Kidney (tissue), 13 donors: ENCODE measurements at regions not wholly inside any gene's neighbourhood (a gene's known extent, or its start where the extent isn't known, plus 50 kb on each side); places are given as distances from the start of the nearest gene placed in this dataset.

Experiments used
- DNase-seq, 5 donors: peaks; one replicate each; pipeline ENCODE4 v3.0.0-alpha.2; 2013 to 2020
- FAIRE-seq: peaks from 2 replicates; lab custom pipeline; 2012; peaks lifted over from hg19 to GRCh38; lab: Jason Lieb, UNC
- H3K27ac ChIP-seq, 2 donors: one replicate each; pipeline ENCODE4 v1.7.0; 2013; ENCODE audit warnings: low read depth in 2 of 2, low read length in 2 of 2, inconsistent platforms in 1 of 2
- H3K27me3 ChIP-seq: one replicate; pipeline ENCODE4 v1.7.1; 2013; ENCODE audit warnings: low read length, inconsistent platforms; ENCODE audit not compliant: control insufficient read depth, insufficient read depth
- H3K36me3 ChIP-seq, 3 donors: one replicate each; pipeline versions ENCODE4 v1.7.0 to v1.7.1; 2013; ENCODE audit warnings: low read length in 3 of 3, control low read depth in 1 of 3, inconsistent platforms in 1 of 3; ENCODE audit not compliant: insufficient read depth in 3 of 3, control insufficient read depth in 2 of 3
- H3K4me1 ChIP-seq, 3 donors: one replicate each; pipeline versions ENCODE4 v1.7.0 to v1.7.1; 2013; ENCODE audit warnings: low read length in 3 of 3, inconsistent platforms in 1 of 3, low read depth in 1 of 3; ENCODE audit not compliant: control insufficient read depth in 2 of 3, insufficient read depth in 2 of 3
- H3K4me3 ChIP-seq, 3 donors: one replicate each; pipeline versions ENCODE4 v1.7.0 to v1.8.1; 2013; ENCODE audit warnings: low read length in 3 of 3, control low read depth in 1 of 3, inconsistent platforms in 1 of 3
- H3K9ac ChIP-seq, 3 donors: one replicate each; pipeline versions ENCODE4 v1.7.0 to v1.7.1; 2013; ENCODE audit warnings: low read length in 3 of 3, control low read depth in 1 of 3, inconsistent platforms in 1 of 3
- H3K9me3 ChIP-seq, 3 donors: one replicate each; pipeline versions ENCODE4 v1.7.0 to v1.7.1; 2013; ENCODE audit warnings: low read length in 3 of 3, control low read depth in 1 of 3, inconsistent platforms in 1 of 3; ENCODE audit not compliant: control insufficient read depth in 2 of 3, insufficient read depth in 1 of 3
- intact Hi-C: fragments of 100-400 bp; cut with DNase I; formaldehyde crosslinking; loops from one replicate; pipeline ENCODE4 v1.11.1; 2022
- TF ChIP-seq, protein P1 (sequence below): IDR thresholded peaks from 3 replicates; pipeline ENCODE4 v1.5.1; 2012; ENCODE audit warnings: mild to moderate bottlenecking, moderate library complexity, borderline replicate concordance; ENCODE audit not compliant: insufficient read depth; ENCODE audit errors: extremely low read depth
- donor health status: control.
- donor health status: control.
- donor health status: control.
- donor health status: control.
- donor health status: control.
- donor health status: DM: yes; HTN: yes; CAD: no.
- donor health status: Normal renal cell carcinoma (clear cell type).

GRCh38 chr7:24025094-24025493 is 258.9 kb upstream of the NPY start:
- Histone ChIP-seq H3K4me3 (no peak overlapping the region), H3K9me3 (peaks cover 0 to 2% (median 0%) of the 10 kb centered on the region in 3 donors), H3K27me3 (no peaks in the 10 kb centered on the region), H3K27ac (no peak overlapping the region), H3K36me3 (no peaks in the 10 kb centered on the region), H3K9ac (no peak overlapping the region), H3K4me1 (no peaks in the 10 kb centered on the region)
- intact Hi-C loops = no loop called here
- FAIRE-seq = no peak
- TF ChIP-seq, protein P1, sequence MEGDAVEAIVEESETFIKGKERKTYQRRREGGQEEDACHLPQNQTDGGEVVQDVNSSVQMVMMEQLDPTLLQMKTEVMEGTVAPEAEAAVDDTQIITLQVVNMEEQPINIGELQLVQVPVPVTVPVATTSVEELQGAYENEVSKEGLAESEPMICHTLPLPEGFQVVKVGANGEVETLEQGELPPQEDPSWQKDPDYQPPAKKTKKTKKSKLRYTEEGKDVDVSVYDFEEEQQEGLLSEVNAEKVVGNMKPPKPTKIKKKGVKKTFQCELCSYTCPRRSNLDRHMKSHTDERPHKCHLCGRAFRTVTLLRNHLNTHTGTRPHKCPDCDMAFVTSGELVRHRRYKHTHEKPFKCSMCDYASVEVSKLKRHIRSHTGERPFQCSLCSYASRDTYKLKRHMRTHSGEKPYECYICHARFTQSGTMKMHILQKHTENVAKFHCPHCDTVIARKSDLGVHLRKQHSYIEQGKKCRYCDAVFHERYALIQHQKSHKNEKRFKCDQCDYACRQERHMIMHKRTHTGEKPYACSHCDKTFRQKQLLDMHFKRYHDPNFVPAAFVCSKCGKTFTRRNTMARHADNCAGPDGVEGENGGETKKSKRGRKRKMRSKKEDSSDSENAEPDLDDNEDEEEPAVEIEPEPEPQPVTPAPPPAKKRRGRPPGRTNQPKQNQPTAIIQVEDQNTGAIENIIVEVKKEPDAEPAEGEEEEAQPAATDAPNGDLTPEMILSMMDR = no peak
- no peak for DNase-seq

DNA sequence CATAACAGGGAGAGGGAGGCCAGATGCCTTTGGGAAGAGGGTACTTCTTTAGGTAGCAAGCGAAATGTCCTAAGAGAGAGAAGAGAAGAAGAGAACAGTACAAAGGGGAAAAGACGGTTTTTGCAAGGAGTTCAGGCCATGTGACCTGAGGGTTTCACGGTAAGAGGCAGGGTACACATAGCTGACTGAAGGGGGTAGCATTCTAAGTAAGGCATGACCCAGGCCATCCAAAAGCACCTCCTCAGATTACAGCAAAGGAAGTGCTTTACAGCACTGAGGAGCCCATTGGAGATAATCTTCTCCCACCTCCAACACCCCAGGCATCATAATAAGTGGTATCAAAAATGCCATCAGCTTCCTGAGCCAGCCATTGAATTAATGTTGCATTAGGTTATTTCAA is 258.2 kb upstream of the NPY start:
- TF ChIP-seq, protein P1 = no peak
- intact Hi-C loops = no loop called here
- Histone ChIP-seq H3K4me3 (no peak overlapping the region), H3K9ac (no peak overlapping the region), H3K4me1 (no peaks in the 10 kb centered on the region), H3K27me3 (no peaks in the 10 kb centered on the region), H3K27ac (no peak overlapping the region), H3K36me3 (no peaks in the 10 kb centered on the region), H3K9me3 (peaks cover 0 to 2% (median 0%) of the 10 kb centered on the region in 3 donors)
- DNase-seq = no peak
- no peak for FAIRE-seq

- Histone ChIP-seq H3K9me3 (peaks cover 0 to 2% (median 0%) of the 10 kb centered on the region in 3 donors), H3K27me3 (no peaks in the 10 kb centered on the region), H3K36me3 (no peaks in the 10 kb centered on the region), H3K4me1 (no peaks in the 10 kb centered on the region), H3K9ac (no peak overlapping the region), H3K27ac (no peak overlapping the region), H3K4me3 (no peak overlapping the region)
- DNase-seq = no peak
- TF ChIP-seq, protein P1 = no peak
- intact Hi-C loops = no loop called here
- FAIRE-seq = no peak
These were observed 257.6 kb upstream of the NPY start for GRCh38 chr7:24026351-24026750.

DNA sequence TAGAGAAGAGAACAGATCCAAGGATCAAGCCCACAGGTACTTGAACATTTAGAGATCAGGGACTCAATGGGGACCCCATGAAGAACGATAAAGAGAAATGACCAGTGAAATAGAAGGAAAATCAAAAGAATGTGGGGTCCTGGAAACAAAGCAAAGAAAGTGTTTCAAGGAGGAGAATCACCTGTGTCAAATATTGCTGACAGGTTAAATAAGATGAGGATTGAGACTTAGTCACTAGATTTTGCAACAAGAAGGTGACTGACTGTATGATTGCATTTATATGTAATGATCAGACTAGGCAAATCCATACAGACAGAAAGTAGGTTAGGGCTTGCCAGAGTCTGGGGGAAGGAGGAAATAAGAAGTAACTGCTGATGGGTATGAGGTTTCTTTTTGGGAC is 254.9 kb upstream of the NPY start:
- H3K4me1 ChIP-seq = no peaks in the 10 kb centered on the region
- DNase-seq = no peak
- FAIRE-seq = no peak
- no peak overlapping the region for H3K27ac ChIP-seq
- H3K36me3 ChIP-seq = no peaks in the 10 kb centered on the region
- H3K9me3 ChIP-seq = no peaks in the 10 kb centered on the region
- intact Hi-C loops = no loop called here
- no peak overlapping the region for H3K4me3 ChIP-seq
- no peak overlapping the region for H3K9ac ChIP-seq
- no peaks in the 10 kb centered on the region for H3K27me3 ChIP-seq
- TF ChIP-seq, protein P1 = no peak
